Stimulated activated naive CD8-positive, alpha-beta T cell treated with anti-CD3 and anti-CD28 coated beads, Interleukin-15, Interleukin-2, amounts not matched to agents 100 U/mL and 50 U/mL, for 24 hours (primary cell): ENCODE measurements at regions not wholly inside any gene's neighbourhood (a gene's known extent, or its start where the extent isn't known, plus 50 kb on each side); places are given as distances from the start of the nearest gene placed in this dataset.

ENCODE experiments used
- ATAC-seq: fragments of 150-1000 bp; cut with Tn5 transposase; one replicate; pipeline ENCODE4 v1.10.0; 2021
- DNase-seq: peaks from one replicate; pipeline ENCODE4 v3.0.0; 2021

DNA sequence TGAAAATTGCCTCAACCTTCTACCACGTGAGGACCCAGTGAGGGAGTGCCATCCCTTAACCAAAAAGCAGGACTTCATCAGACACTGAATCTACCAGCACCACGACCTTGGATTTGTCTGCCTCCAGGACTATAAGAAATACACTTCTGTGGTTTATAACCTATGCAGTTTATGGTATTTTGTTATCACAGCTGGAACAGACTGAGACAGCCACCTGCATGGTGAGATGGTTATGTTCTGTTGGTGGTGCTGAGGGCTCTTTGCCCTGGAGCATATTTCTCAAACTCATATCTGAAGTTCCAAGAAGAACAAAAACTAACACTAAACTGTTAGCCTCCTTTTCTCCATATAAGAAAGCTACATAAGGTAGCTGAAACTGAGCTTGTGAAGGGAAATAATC is 69.8 kb upstream of the RGS18 start:
- DNase-seq = no peak
- ATAC-seq = no peak

DNA sequence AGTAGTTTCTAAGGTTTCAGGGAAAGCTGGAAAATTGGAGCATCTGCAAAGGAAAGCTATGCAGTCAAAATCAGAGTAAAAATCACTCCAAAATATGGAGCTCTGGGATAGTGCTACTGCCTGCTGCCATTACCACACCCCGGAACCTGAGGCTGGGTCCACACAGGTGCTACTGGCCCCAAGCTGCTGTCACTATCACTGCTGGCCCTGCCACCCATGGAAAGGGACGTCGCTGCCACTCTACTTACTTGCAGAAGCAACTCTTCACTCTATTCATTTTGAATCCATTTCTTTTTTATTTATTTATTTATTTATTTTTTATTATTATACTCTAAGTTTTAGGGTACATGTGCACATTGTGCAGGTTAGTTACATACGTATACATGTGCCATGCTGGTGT is 60.3 kb upstream of the RGS18 start:
- ATAC-seq (no peak), DNase-seq (no peak)

DNA sequence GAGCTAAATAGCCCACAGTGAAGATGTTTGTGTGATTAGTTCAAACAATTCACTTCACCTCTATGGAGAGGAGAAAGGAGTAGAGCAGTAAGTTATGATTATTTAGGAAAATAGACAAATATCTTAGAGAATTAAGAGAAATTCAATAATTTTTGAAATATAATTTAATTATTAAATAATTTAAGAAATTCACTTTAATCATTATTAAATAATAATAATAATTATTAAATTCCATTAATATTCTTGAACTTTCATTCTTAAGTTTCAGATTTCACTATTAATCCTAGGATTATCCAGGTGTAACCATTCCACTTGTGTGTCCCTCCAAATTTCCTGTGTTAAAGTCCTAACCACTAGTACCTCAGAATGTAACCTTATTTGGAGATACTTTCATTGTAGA is 58.9 kb upstream of the RGS18 start:
- no peak for DNase-seq

DNA sequence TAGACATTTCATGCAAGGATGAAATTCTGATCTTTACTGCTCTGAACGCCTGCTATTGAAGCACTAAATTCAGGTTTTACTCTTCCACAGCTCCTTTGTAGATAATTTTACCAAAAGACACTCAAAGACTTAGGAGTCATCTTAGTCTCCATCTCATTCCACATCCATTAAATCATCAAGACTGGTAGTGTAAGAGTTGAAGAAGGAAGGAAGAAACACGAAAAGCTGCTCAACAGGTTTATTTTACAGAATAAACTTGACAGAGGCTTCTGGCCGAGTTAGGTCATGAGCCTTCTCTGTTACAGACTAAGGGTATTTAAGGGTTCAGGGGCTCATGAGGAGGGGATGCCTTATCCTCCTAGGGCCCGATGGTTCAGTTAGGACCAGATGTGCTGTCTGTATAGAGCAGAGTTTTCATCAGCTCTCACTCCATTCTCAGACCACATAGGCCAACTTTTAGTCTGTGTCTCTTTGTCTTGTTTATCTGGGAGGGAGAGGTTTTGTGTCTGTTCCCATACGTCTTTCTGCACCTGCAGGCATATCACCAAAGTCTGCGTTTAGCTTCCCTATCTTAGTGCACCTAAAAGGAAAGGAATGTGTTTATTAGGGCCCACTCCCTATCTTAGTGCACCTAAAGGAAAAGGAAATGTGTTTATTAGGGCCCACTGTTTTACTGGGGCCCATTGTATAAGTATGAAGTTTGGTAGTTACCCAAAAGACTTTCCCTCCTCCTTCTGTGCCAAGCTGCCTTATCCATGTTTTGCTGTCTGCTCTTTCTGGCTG is 57.4 kb upstream of the RGS18 start:
- DNase-seq = no peak
- ATAC-seq = no peak

More for the DNA sequence above, 58.9 kb upstream of the RGS18 start:
- no peak for ATAC-seq

DNA sequence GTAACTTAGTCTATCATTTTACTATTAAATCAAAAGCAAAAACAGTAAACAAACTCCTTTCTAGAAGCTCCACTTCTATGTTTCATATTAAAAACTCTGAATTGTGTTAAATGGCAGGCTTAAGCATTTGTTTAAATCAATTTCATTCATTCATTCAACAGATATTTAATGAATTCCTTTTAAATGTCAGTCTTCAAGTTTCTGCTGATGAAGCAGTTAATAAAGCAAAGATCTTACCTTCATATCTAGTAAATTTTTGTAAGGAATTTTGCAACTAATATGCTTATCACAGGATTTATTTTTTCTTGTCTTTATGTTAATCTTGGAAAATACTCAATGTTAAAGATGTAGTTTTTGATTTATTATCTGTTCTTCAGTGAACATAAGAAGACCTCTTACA is 54.1 kb upstream of the RGS18 start:
- ATAC-seq = no peak
- DNase-seq = no peak

DNA sequence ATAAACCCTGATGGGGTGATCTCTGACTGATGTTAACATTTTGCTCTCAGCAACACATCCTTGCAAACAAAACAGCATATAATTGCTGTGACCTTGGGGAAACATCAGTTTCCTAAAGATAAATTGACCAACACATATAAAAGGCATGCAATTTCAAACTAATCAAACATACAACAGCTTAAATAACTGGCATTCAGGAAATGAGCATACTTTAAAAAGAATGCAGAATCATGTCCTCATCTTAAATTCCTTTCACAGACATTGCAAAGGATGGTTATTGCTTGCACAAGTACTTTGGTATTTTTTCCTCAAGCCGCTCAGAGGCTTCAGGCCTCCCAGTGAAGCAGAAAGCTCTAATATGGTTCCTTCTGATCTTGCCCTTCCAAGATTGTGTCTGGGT is 53.4 kb upstream of the RGS18 start:
- DNase-seq = no peak
- no peak for ATAC-seq

DNA sequence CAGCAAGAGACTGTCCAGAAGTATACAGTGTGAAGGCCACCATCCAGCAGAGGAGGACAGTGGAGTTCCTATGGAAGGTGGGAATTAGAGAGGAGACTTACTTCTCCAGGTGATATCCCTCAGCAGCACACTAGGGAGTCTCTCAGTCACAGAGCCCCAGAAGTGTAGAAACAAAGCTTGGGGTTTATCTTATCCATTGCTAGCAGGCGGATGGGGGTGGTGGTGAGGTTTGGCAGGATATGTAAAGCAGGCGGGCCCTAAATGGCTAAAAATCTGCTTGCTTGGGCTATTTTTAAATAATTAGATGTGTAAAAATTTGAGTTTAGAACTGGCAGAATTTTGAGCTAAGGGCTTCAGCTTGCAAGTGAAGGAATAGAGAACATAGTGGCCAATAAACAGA is 50.1 kb upstream of the RGS18 start:
- ATAC-seq = no peak
- DNase-seq = no peak
